Cerebellar cortex (tissue), 1 donor: ENCODE measurements at regions not wholly inside any gene's neighbourhood (a gene's known extent, or its start where the extent isn't known, plus 50 kb on each side); places are given as distances from the start of the nearest gene placed in this dataset.
"Not testable (repeated sequence)": the region's sequence is repeated elsewhere in the genome, so short reads cannot be mapped to it uniquely, and the experiment has no call there.

Experiments used
- DNase-seq: peaks from one replicate; pipeline ENCODE4 v3.0.0-alpha.2; 2015; ENCODE audit warnings: low spot score

GRCh38 chr5:108587821-108588220, 159.9 kb upstream of the FER start:
- DNase-seq, result no peak

- DNase-seq, result no peak
Observed at GRCh38 chr5:108581026-108581425, 166.7 kb upstream of the FER start.

GRCh38 chr5:108579236-108579635, 168.5 kb upstream of the FER start:
- DNase-seq, result no peak

- no peak for DNase-seq
Observed at GRCh38 chr5:108578791-108579190, 168.9 kb upstream of the FER start.

- DNase-seq, result no peak
Observed at GRCh38 chr5:108567429-108567828, 180.3 kb upstream of the FER start.

GRCh38 chr5:108564441-108564840, 182.5 kb upstream of the FBXL17 start:
- no peak for DNase-seq

GRCh38 chr5:108562205-108562454, 180.2 kb upstream of the FBXL17 start:
- DNase-seq, result no peak

GRCh38 chr5:108561416-108562204, 179.7 kb upstream of the FBXL17 start:
- DNase-seq, result no peak

GRCh38 chr5:108560581-108560980, 178.7 kb upstream of the FBXL17 start:
- DNase-seq, result no peak

GRCh38 chr5:108560166-108560565, 178.3 kb upstream of the FBXL17 start:
- no peak for DNase-seq

- not testable (repeated sequence) for DNase-seq
Observed at GRCh38 chr5:108558840-108559239, 176.9 kb upstream of the FBXL17 start.

- DNase-seq, result not testable (repeated sequence)
Observed at GRCh38 chr5:108558142-108558541, 176.2 kb upstream of the FBXL17 start.

- no peak for DNase-seq
Observed at GRCh38 chr5:108557686-108558085, 175.8 kb upstream of the FBXL17 start.

GRCh38 chr5:108556441-108557145, 174.7 kb upstream of the FBXL17 start:
- DNase-seq, result no peak

GRCh38 chr5:108548684-108549596, 167.0 kb upstream of the FBXL17 start:
- DNase-seq, result no peak

- DNase-seq, result no peak
Observed at GRCh38 chr5:108546939-108547338, 165.0 kb upstream of the FBXL17 start.

- DNase-seq, result no peak
Observed at GRCh38 chr5:108545301-108545700, 163.4 kb upstream of the FBXL17 start.

GRCh38 chr5:108543486-108543885, 161.6 kb upstream of the FBXL17 start:
- DNase-seq, result no peak

- DNase-seq, result no peak
Observed at GRCh38 chr5:108541836-108542235, 159.9 kb upstream of the FBXL17 start.

- DNase-seq, result no peak
Observed at GRCh38 chr5:108536321-108536720, 154.4 kb upstream of the FBXL17 start.

- DNase-seq, result not testable (repeated sequence)
Observed at GRCh38 chr5:108532129-108532445, 150.2 kb upstream of the FBXL17 start.

- DNase-seq, result no peak
Observed at GRCh38 chr5:108531367-108532128, 149.7 kb upstream of the FBXL17 start.
